ENCODE measurements at regions not wholly inside any gene's neighbourhood (a gene's known extent, or its start where the extent isn't known, plus 50 kb on each side); places are given as distances from the start of the nearest gene placed in this dataset.

DNA sequence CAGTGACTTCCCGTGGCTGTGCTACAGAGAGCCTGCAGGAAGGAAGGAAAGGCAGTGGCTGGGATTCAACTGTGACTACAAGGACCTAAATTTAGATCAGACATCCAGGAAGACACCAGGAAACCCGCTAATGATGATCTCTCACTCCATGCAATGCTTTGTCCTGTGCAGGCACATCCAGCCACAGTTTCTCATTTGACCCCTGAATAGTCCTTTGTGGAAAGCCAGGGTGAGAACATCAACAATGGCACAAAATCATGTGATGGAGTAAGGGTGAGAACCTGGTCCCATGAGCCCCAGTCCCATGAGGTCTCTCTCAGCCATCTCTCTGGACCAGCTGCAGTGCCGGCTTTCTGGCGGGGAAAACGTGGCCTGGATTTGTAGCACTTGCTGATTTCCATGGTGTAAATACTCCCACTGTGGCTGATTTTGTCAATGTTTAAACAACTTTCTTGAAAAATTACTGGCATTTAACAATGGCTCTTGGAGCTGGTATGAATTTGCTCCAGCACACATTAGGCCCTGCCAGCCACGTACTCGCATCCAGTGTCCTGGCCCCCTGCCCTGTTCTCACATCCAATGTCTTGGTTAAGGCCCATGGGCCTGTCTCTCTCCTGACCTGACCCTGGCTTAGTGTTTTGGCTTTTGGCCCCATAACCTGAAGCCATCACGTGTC lies 159.0 kb upstream of the HAAO start:
- ATAC-seq (no peak), DNase-seq (no peak)
- Mint-ChIP-seq H3K9me3 (ENCODE audit: low read depth) (no peaks in the 10 kb centered on the region), H3K4me1 (peaks cover 3% of the 10 kb centered on the region), H3K36me3 (ENCODE audit: low read depth) (no peaks in the 10 kb centered on the region), H3K27me3 (no peaks in the 10 kb centered on the region), H3K4me3 (no peak overlapping the region), H3K27ac (no peak overlapping the region)
- ChIA-PET CTCF (interaction anchor here (0.7 to 1.8 kb wide), 3 partner anchors 9 to 277 kb away, joined by 3 to 8 read pairs (median 6); no protein-coding TSS in a partner anchor), POLR2A (no interaction called here)
- intact Hi-C loops (cut with DNase I, micrococcal nuclease), result no loop called here

GRCh38 chr2:42949125-42949524 lies 156.7 kb upstream of the HAAO start:
- intact Hi-C loops (cut with DNase I, micrococcal nuclease), result loop anchor here in 1 of 2 experiments (5.0 kb wide), 2 partner anchors 183 to 593 kb away; no protein-coding TSS in a partner anchor
- ChIA-PET POLR2A (no interaction called here), CTCF (interaction anchor here (0.6 kb wide), 1 partner anchor 118 kb away, joined by 3 read pairs; no protein-coding TSS in a partner anchor)
- H3K27ac Mint-ChIP-seq, result no peak overlapping the region
- DNase-seq, result no peak
- H3K4me3 Mint-ChIP-seq, result no peak overlapping the region
- no peaks in the 10 kb centered on the region for H3K36me3 Mint-ChIP-seq (ENCODE audit: low read depth)
- H3K9me3 Mint-ChIP-seq (ENCODE audit: low read depth), result no peaks in the 10 kb centered on the region
- H3K27me3 Mint-ChIP-seq, result no peaks in the 10 kb centered on the region
- ATAC-seq, result no peak
- peaks cover 3% of the 10 kb centered on the region for H3K4me1 Mint-ChIP-seq

DNA sequence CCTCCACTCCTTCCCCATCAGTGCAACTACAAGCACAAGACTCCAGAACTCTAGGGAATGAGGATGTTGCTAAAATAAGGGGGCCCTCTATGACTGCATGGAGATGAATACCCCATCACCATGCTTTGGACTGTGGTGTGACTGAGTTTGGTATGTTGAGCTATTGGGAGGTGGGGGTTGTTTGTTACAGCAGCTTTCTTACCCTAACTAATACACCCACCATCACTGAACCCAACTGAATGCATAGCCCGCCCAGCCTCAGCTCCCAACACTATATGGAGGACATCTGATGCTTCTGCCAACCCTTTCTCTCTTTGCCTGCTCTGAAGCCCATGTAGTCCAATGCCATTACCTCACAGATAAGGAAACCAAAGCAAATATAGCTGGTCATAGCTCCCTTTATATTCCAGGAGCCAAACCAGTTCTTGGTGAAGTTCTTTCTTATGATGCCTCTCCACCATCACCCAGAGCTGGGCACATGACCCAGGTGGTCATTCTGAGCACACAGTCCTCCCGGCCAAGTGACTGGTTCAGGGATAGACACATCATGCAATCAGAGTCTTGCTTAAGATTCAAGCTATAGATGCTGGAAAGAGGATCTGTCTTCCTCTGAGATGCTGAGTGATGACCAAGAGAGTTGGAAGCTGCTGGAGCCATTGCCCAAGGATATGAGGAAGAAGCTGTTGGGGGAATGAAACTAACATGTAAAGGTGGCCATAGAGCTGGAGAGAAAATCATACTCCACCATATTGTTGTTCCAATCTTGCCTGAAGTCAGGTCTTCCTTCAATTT lies 155.6 kb upstream of the HAAO start:
- H3K36me3 Mint-ChIP-seq (ENCODE audit: low read depth), result no peaks in the 10 kb centered on the region
- no peak overlapping the region for H3K4me3 Mint-ChIP-seq
- intact Hi-C loops (cut with DNase I, micrococcal nuclease), result loop anchor here (1.0 to 5.0 kb wide), 11 partner anchors 75 to 661 kb away; no protein-coding TSS in a partner anchor
- CTCF ChIA-PET, result interaction anchor here (0.6 to 3.4 kb wide), 42 partner anchors 13 to 1138 kb away, joined by 3 to 43 read pairs (median 3); no protein-coding TSS in a partner anchor
- H3K27ac Mint-ChIP-seq, result no peak overlapping the region
- peaks cover 3% of the 10 kb centered on the region for H3K4me1 Mint-ChIP-seq
- POLR2A ChIA-PET, result no interaction called here
- DNase-seq (no peak), ATAC-seq (no peak)
- H3K9me3 Mint-ChIP-seq (ENCODE audit: low read depth), result no peaks in the 10 kb centered on the region
- H3K27me3 Mint-ChIP-seq, result no peaks in the 10 kb centered on the region

GRCh38 chr2:42944779-42945415 lies 152.5 kb upstream of the HAAO start:
- peaks cover 3% of the 10 kb centered on the region for H3K4me1 Mint-ChIP-seq
- no peaks in the 10 kb centered on the region for H3K27me3 Mint-ChIP-seq
- no peaks in the 10 kb centered on the region for H3K36me3 Mint-ChIP-seq (ENCODE audit: low read depth)
- ChIA-PET CTCF (interaction anchor here (0.7 to 2.1 kb wide), 6 partner anchors 12 to 549 kb away, joined by 3 to 13 read pairs (median 4); no protein-coding TSS in a partner anchor), POLR2A (no interaction called here)
- ATAC-seq (no peak), DNase-seq (no peak)
- no peaks in the 10 kb centered on the region for H3K9me3 Mint-ChIP-seq (ENCODE audit: low read depth)
- no peak overlapping the region for H3K27ac Mint-ChIP-seq
- intact Hi-C loops (cut with DNase I, micrococcal nuclease), result loop anchor here in 1 of 2 experiments (5.0 kb wide), 2 partner anchors 187 to 597 kb away; no protein-coding TSS in a partner anchor
- no peak overlapping the region for H3K4me3 Mint-ChIP-seq

GRCh38 chr2:42942990-42943493 lies 150.7 kb upstream of the HAAO start:
- intact Hi-C loops (cut with DNase I, micrococcal nuclease), result no loop called here
- no peak for DNase-seq
- CTCF ChIA-PET, result interaction anchor here (2.0 kb wide), 1 partner anchor 542 kb away, joined by 13 read pairs; no protein-coding TSS in a partner anchor
- Mint-ChIP-seq H3K9me3 (ENCODE audit: low read depth) (no peaks in the 10 kb centered on the region), H3K27ac (no peak overlapping the region), H3K36me3 (ENCODE audit: low read depth) (no peaks in the 10 kb centered on the region), H3K27me3 (no peaks in the 10 kb centered on the region), H3K4me1 (peaks cover 3% of the 10 kb centered on the region), H3K4me3 (no peak overlapping the region)
- POLR2A ChIA-PET, result no interaction called here
- no peak for ATAC-seq

- Mint-ChIP-seq H3K27ac (no peak overlapping the region), H3K36me3 (ENCODE audit: low read depth) (no peaks in the 10 kb centered on the region), H3K27me3 (no peaks in the 10 kb centered on the region), H3K9me3 (ENCODE audit: low read depth) (no peaks in the 10 kb centered on the region), H3K4me3 (no peak overlapping the region), H3K4me1 (peaks cover 3% of the 10 kb centered on the region)
- intact Hi-C loops (cut with DNase I, micrococcal nuclease), result no loop called here
- DNase-seq (no peak), ATAC-seq (no peak)
- ChIA-PET POLR2A (interaction anchor here (0.8 kb wide), 1 partner anchor 194 kb away, joined by 3 read pairs; no protein-coding TSS in a partner anchor), CTCF (interaction anchor here (0.6 kb wide), 1 partner anchor 9 kb away, joined by 3 read pairs; no protein-coding TSS in a partner anchor)
Observed at GRCh38 chr2:42942214-42942989, 150.0 kb upstream of the HAAO start.

- Mint-ChIP-seq H3K36me3 (ENCODE audit: low read depth) (no peaks in the 10 kb centered on the region), H3K27me3 (no peaks in the 10 kb centered on the region), H3K9me3 (ENCODE audit: low read depth) (no peaks in the 10 kb centered on the region), H3K4me1 (no peaks in the 10 kb centered on the region), H3K4me3 (no peak overlapping the region), H3K27ac (no peak overlapping the region)
- DNase-seq, result no peak
- intact Hi-C loops (cut with DNase I, micrococcal nuclease), result no loop called here
- CTCF ChIA-PET, result interaction anchor here (0.6 kb wide), 1 partner anchor 10 kb away, joined by 3 read pairs; no protein-coding TSS in a partner anchor
- no peak for ATAC-seq
- POLR2A ChIA-PET, result interaction anchor here (0.8 kb wide), 1 partner anchor 193 kb away, joined by 3 read pairs; no protein-coding TSS in a partner anchor
Observed at GRCh38 chr2:42941633-42942176, 149.3 kb upstream of the HAAO start.

GRCh38 chr2:42939411-42940206 lies 147.2 kb upstream of the HAAO start:
- ChIA-PET CTCF (interaction anchor here (0.6 kb wide), 1 partner anchor 10 kb away, joined by 3 read pairs; no protein-coding TSS in a partner anchor), POLR2A (no interaction called here)
- intact Hi-C loops (cut with DNase I, micrococcal nuclease), result no loop called here
- no peak for ATAC-seq
- Mint-ChIP-seq H3K4me3 (no peak overlapping the region), H3K36me3 (ENCODE audit: low read depth) (no peaks in the 10 kb centered on the region), H3K27ac (no peak overlapping the region), H3K27me3 (no peaks in the 10 kb centered on the region), H3K4me1 (peaks cover 3% of the 10 kb centered on the region), H3K9me3 (ENCODE audit: low read depth) (no peaks in the 10 kb centered on the region)
- no peak for DNase-seq

DNA sequence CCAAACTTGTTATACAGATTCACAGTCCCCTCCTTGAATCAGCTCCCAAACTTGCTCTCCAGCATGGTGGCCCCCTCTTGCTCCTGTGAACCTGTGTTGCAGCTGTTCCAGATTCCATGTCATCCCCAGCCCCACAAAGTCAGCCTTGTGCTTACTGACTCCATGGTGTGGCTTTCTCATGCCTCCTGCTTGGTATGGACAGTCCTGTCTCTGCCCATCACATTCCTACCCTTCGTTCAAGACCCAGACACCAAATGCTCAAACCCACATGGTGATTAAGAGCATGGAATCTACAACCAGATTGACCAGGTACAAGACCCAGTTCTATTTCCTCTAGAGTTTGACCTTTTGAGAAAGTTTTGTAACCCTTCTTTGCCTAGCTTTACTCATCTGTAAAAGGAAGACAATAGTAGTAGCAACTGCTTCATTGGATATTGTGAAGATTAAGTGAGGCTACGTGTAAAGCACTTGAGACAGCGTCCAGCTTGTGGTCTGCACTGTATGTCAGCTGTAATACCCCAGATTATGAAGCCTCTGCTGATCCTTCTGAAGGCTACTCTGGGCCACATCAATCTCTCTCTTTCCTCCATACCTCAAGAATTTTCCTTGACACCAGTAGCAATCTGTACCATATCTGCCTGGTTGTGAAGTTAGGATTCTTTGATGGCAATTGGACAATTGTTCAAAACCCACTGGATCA lies 146.4 kb upstream of the HAAO start:
- intact Hi-C loops (cut with DNase I, micrococcal nuclease), result no loop called here
- Mint-ChIP-seq H3K4me3 (no peak overlapping the region), H3K9me3 (ENCODE audit: low read depth) (no peaks in the 10 kb centered on the region), H3K4me1 (peaks cover 3% of the 10 kb centered on the region), H3K36me3 (ENCODE audit: low read depth) (no peaks in the 10 kb centered on the region), H3K27ac (no peak overlapping the region), H3K27me3 (no peaks in the 10 kb centered on the region)
- ATAC-seq (no peak), DNase-seq (no peak)
- CTCF ChIA-PET, result no interaction called here
- POLR2A ChIA-PET, result no interaction called here

Data from activated CD4-positive, alpha-beta T cell treated with anti-CD3 and anti-CD28 coated beads for 36 hours (primary cell).